ENCODE measurements at regions not wholly inside any gene's neighbourhood (a gene's known extent, or its start where the extent isn't known, plus 50 kb on each side); places are given as distances from the start of the nearest gene placed in this dataset.

DNA sequence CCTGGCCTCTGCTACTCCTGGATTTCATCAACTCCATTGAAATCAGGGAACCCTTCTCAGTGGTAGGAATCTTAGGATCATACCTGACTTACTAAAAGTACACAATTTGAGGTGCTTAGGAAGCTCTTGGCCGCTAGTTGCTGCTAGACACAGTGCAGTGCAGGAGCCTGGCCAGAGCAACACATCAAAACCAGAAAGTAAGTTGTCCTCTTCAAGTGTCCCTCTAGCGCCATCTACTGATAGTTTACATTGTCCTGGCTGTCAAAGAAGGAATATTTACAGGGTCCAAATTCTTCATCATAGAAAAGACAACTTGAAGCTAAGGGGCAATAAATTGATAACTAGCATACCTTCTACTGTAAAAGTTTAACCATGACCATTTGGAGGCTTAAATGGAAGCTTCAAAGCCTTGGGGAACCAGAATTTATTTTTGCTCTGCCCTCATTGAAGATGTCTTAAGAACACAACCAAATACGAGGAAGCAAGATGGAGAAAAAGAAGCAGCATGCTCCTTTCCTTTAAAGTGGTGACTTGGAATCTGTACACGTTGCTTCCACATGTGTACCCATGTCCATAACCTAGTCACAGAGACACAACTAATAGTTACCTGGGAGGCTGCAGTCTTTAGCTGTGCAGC is 889.1 kb upstream of the GCFC2 start:
- TF ChIP-seq CTCF (IDR thresholded peaks at IDR 0.05; ENCODE audit: insufficient read depth, low read depth, low read length) = peak; percentile 51
- peak; percentile 39 for DNase-seq (ENCODE audit: low read depth)
- no peak overlapping the region for H3K4me3 ChIP-seq (ENCODE audit: low read depth, low read length)

DNA sequence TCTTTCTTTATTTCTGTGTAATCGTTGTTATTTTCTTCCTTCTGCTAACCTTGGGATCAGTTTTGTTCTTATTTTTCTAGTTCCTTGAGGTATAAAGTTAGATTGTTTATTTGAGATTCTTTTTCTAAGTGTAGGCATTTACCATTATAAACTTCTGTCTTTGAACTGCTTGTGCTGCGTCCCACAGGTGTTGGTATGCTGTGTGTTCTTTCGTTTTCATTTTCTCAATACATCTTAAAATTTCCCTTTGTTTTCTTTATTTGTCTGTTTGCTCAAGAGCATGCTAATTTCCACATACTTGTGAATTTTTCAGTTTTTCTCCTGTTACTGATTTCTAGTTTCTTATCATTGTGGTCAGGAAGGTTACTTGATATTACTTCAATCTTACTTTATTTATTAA is 873.8 kb upstream of the GCFC2 start:
- TF ChIP-seq CTCF (IDR thresholded peaks at IDR 0.05; ENCODE audit: insufficient read depth, low read depth, low read length) = no peak
- DNase-seq (ENCODE audit: low read depth) = no peak
- no peak overlapping the region for H3K4me3 ChIP-seq (ENCODE audit: low read depth, low read length)

- no peak for DNase-seq (ENCODE audit: low read depth)
- TF ChIP-seq CTCF (IDR thresholded peaks at IDR 0.05; ENCODE audit: insufficient read depth, low read depth, low read length) = no peak
- no peak overlapping the region for H3K4me3 ChIP-seq (ENCODE audit: low read depth, low read length)
Measured at GRCh38 chr2:76579911-76580310, 869.2 kb upstream of the GCFC2 start.

- DNase-seq (ENCODE audit: low read depth) = no peak
- no peak overlapping the region for H3K4me3 ChIP-seq (ENCODE audit: low read depth, low read length)
- no peak for TF ChIP-seq CTCF (IDR thresholded peaks at IDR 0.05; ENCODE audit: insufficient read depth, low read depth, low read length)
Measured at GRCh38 chr2:76572981-76573380, 862.3 kb upstream of the GCFC2 start.

- DNase-seq (ENCODE audit: low read depth) = no peak
Measured at GRCh38 chr2:76569819-76570218, 859.1 kb upstream of the GCFC2 start.

GRCh38 chr2:76567478-76567877 is 856.8 kb upstream of the GCFC2 start:
- TF ChIP-seq CTCF (IDR thresholded peaks at IDR 0.05; ENCODE audit: insufficient read depth, low read depth, low read length) = no peak
- no peak for DNase-seq (ENCODE audit: low read depth)
- H3K4me3 ChIP-seq (ENCODE audit: low read depth, low read length) = no peak overlapping the region

More at GRCh38 chr2:76569819-76570218, 859.1 kb upstream of the GCFC2 start:
- no peak overlapping the region for H3K4me3 ChIP-seq (ENCODE audit: low read depth, low read length)
- no peak for TF ChIP-seq CTCF (IDR thresholded peaks at IDR 0.05; ENCODE audit: insufficient read depth, low read depth, low read length)

DNA sequence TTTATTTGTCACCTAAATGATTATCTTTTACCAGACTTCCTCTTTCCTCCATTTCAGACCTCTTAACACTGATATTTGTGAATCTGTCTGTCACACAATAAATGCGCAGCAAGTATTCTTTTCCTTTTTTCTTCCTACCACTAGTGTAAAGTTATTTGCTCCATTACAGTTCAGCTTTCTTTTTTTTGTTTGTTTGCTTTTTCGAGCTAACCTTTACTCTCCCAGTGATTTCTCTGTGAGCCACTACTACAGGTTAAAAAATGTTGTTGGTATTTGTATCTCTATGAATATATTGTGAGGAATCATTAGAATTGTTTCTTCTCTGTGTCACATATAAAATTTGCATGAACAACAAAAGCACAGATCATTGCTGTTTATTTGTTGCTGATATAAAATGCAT is 854.0 kb upstream of the GCFC2 start:
- no peak for TF ChIP-seq CTCF (IDR thresholded peaks at IDR 0.05; ENCODE audit: insufficient read depth, low read depth, low read length)
- DNase-seq (ENCODE audit: low read depth) = no peak
- H3K4me3 ChIP-seq (ENCODE audit: low read depth, low read length) = no peak overlapping the region
